NCI-H2107 treated with DMSO at 0.1 percent for 48 hours (cell line): ENCODE measurements at regions not wholly inside any gene's neighbourhood (a gene's known extent, or its start where the extent isn't known, plus 50 kb on each side); places are given as distances from the start of the nearest gene placed in this dataset.

ENCODE experiments used
- DNase-seq: peaks from one replicate; lab custom pipeline; 2025; ENCODE audit not compliant: unreplicated experiment; lab: John Stamatoyannopoulos, UW

DNA sequence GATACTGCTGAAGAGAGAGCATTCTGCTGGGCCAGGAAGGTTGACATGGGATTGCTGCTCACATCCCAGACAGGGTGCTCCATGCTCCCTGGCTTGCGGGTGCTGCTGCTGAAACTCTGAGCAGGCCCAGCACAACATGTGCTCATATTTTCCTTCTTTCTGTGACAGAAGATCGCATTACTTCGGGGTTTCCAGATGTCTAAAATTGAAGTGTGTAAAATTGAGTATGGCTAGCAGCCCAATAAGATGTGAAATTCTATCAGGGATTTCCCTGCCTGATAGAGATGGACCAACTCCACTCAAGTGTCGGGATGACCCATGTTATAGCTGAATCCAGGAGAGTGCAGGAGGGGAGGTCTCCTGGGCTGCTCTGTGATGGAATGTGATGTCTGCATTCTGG lies 55.6 kb upstream of the KL start:
- DNase-seq: no peak

DNA sequence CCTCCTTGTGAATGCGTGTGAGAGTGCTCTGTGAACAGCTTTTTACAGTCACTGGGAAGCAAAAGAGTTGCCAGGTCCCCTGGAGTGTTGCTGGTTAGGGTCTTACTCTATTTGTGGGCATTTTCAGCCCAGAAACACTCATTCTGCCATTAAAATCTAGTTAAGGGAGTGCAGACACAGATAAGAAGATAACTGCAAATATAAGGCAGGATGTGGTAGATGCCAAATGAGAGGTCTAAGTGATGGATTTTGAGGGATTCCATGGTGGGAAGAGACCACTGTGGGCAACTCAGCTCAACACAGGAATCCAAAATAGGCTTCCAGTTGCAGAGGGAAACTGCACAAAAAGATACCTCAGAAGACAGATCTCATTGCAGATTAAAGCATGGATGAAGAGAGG lies 54.5 kb upstream of the KL start:
- DNase-seq: no peak

DNA sequence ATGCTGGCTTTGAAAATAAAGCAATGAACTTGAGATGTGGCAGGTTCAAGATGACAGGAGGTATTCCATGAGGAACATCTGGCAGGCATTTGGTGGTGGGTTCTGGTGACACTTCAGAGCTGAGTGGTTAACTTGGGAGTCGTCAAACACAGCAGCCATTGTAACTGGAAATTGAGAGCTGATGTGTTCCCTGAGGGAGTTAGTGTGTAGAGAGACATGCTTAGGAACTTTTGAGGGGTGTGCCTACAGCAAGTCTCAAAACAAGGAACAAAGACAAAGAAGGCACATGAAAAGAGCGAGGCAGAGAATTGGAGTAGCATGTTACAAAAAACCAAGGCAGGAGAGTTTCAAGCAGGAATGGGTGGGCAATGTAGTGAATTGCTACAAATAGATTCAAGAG lies 53.9 kb upstream of the KL start:
- DNase-seq: no peak

DNA sequence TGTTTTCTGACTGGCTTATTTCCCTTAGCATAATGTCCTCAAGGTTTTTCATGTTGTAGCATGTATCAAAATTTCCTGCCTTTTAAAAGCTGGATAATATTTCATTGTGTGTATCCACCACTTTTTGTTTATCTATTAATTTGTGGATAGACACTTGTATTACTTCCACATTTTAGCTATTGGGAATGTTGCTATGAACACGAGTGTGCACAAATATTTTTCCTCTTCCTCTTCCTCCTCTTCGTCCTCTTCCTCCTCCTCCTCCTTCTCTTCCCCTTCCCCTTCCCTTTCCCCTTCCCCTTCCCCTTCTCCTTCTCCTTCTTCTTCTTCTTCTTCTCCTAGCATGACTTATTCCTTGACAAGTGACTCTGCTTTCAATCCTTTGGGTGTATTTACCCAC lies 51.2 kb upstream of the KL start:
- DNase-seq: no peak
